Neutrophil (primary cell): ENCODE measurements at regions not wholly inside any gene's neighbourhood (a gene's known extent, or its start where the extent isn't known, plus 50 kb on each side); places are given as distances from the start of the nearest gene placed in this dataset.
"Not testable (repeated sequence)": the region's sequence is repeated elsewhere in the genome, so short reads cannot be mapped to it uniquely, and the experiment has no call there.

Source experiments
- H3K27ac ChIP-seq: fragments of 200-600 bp; sonication (generic); 2 replicates; pipeline ENCODE4 v1.5.1; 2016; ENCODE audit warnings: mild to moderate bottlenecking, moderate library complexity
- H3K27me3 ChIP-seq: fragments of 200-600 bp; sonication (generic); 2 replicates; pipeline ENCODE4 v1.6.0; 2016; ENCODE audit warnings: mild to moderate bottlenecking
- H3K36me3 ChIP-seq: fragments of 200-600 bp; sonication (generic); 2 replicates; pipeline ENCODE4 v1.5.1; 2017
- H3K4me1 ChIP-seq, 2 experiments: fragments of 200-600 bp in 1 of 2; sonication (generic) in 1 of 2; 1 replicate in 1 of 2; 2 replicates in 1 of 2; pipeline versions ENCODE4 v1.5.1 to v1.6.1; 2013 to 2016; ENCODE audit warnings: low read depth in 1 of 2, low read length in 1 of 2, mild to moderate bottlenecking in 1 of 2, moderate library complexity in 1 of 2; ENCODE audit not compliant: control insufficient read depth in 1 of 2, insufficient read depth in 1 of 2
- H3K4me3 ChIP-seq, 2 experiments: fragments of 200-600 bp in 1 of 2; sonication (generic) in 1 of 2; 1 replicate in 1 of 2; 2 replicates in 1 of 2; pipeline ENCODE4 v1.5.1; 2013 to 2016; ENCODE audit warnings: low read depth in 1 of 2, low read length in 1 of 2, mild to moderate bottlenecking in 1 of 2, moderate library complexity in 1 of 2
- H3K9me3 ChIP-seq: fragments of 200-600 bp; sonication (generic); 2 replicates; pipeline ENCODE4 v1.5.1; 2016
- CTCF ChIP-seq: fragments of 200-600 bp; sonication (generic); IDR thresholded peaks from 2 replicates; pipeline ENCODE4 v1.5.1; 2016; ENCODE audit warnings: antibody characterized with exemption

DNA sequence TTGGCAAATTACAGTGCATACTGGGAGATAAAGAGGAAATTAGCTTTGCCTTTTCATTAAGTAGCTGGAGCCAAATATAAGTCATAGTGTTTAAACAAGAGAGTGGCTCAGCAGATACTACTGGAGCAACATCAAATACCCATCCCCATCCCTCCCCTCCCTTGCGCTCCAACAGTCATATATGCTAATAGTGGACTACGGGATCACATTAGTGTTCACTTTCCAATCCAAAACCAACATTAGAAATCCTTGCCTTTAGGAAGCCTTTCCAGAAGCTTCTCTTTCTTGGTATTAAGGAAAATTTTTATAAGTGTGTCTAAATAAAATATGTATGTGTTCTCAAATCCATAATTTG, 1669.3 kb downstream of the SUCLG1 start:
- Histone ChIP-seq H3K4me1 (no peaks in the 10 kb centered on the region), H3K9me3 (no peaks in the 10 kb centered on the region), H3K36me3 (no peaks in the 10 kb centered on the region), H3K27me3 (no peaks in the 10 kb centered on the region), H3K4me3 (no peak overlapping the region), H3K27ac (no peak overlapping the region)
- no peak for TF ChIP-seq CTCF

DNA sequence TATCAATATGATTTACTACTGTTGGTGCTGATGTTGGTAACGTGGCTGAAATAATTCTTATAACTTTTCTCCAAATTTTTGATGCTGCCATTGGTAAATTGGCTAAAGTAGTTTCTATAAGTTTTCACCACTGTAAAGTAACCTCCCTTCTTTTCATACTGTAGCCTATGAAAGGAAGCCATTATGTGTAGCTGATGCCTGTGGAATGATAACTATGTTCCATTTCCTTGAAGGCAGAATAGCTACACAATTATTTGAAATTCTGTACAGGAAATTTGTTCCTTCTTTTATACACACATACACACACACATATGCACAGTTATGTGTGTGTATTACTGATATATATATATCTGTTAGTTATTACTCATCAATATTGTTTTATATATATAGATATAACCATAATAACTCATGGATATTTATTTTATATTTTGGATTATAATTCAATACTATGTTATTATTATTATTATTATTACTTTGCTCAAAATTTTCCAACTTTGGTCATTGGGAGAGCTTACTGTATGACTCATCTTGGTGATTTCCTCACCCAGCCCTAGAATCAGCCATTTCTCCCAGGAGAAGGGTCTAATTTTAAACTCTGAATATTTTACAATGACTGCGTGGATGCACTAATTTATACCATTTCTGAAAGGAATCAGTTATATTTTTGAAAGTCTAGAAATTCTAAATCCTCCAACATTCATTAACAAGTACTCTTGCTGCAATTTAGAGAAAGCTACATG, 1677.7 kb downstream of the SUCLG1 start:
- Histone ChIP-seq H3K27me3 (no peaks in the 10 kb centered on the region), H3K36me3 (no peaks in the 10 kb centered on the region), H3K4me1 (no peaks in the 10 kb centered on the region), H3K9me3 (no peaks in the 10 kb centered on the region), H3K4me3 (no peak overlapping the region), H3K27ac (no peak overlapping the region)
- TF ChIP-seq CTCF: no peak

- Histone ChIP-seq H3K27ac (no peak overlapping the region), H3K4me3 (no peak overlapping the region), H3K27me3 (no peaks in the 10 kb centered on the region), H3K4me1 (no peaks in the 10 kb centered on the region), H3K9me3 (no peaks in the 10 kb centered on the region), H3K36me3 (no peaks in the 10 kb centered on the region)
- TF ChIP-seq CTCF: no peak
Observed at GRCh38 chr2:82780050-82780449, 1679.0 kb downstream of the SUCLG1 start.

DNA sequence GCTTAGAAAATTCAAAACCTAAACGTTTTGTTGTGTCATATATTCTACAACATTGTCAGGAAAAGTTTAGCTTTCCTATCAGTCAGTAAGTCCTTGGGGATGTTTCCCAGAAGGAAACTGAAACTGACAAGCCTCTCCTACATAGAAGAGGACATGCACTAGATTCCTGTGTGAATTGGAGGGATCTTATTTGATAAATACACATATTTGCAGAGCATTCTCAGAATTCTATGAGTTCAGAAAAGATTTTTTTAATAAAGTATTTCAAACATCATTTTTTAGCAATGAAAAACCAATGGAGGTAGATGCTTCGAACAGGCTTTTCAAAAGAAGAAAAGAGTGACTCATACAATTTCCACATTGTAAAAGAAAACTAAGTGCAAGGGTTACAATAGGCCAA, 1706.7 kb downstream of the SUCLG1 start:
- no peaks in the 10 kb centered on the region for H3K27me3 ChIP-seq
- H3K4me3 ChIP-seq: no peak overlapping the region
- no peaks in the 10 kb centered on the region for H3K36me3 ChIP-seq
- TF ChIP-seq CTCF: no peak
- peaks cover 4% of the 10 kb centered on the region for H3K9me3 ChIP-seq
- H3K27ac ChIP-seq: no peak overlapping the region
- H3K4me1 ChIP-seq: no peaks in the 10 kb centered on the region

- TF ChIP-seq CTCF: no peak
- Histone ChIP-seq H3K4me3 (no peak overlapping the region), H3K27ac (no peak overlapping the region), H3K27me3 (no peaks in the 10 kb centered on the region), H3K4me1 (no peaks in the 10 kb centered on the region), H3K9me3 (peaks cover 4% of the 10 kb centered on the region), H3K36me3 (no peaks in the 10 kb centered on the region)
Observed at GRCh38 chr2:82748653-82749052, 1710.4 kb downstream of the SUCLG1 start.

GRCh38 chr2:82740527-82740926, 1718.6 kb downstream of the SUCLG1 start:
- no peaks in the 10 kb centered on the region for H3K9me3 ChIP-seq
- no peak for TF ChIP-seq CTCF

DNA sequence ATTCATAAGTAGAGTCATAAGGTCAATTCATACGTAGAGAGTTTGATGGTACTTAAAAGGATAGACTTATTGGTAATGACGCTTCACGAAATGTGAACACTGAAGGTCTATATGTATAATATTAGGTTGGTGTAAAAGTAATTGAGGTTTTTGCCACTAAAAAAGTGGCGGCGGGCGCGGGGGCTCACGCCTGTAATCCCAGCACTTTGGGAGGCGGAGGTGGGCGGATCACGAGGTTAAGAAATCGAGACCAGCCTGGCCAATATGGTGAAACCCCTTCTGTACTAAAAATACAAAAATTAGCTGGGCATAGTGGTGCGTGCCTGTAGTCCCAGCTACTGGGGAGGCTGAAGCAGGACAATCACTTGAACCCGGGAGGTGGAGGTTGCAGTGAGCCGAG, 1721.1 kb downstream of the SUCLG1 start:
- not testable (repeated sequence) for H3K27me3 ChIP-seq, H3K27ac ChIP-seq, H3K4me1 ChIP-seq, H3K36me3 ChIP-seq, H3K9me3 ChIP-seq, H3K4me3 ChIP-seq

More at GRCh38 chr2:82740527-82740926, 1718.6 kb downstream of the SUCLG1 start:
- Histone ChIP-seq H3K36me3 (no peaks in the 10 kb centered on the region), H3K27ac (no peak overlapping the region), H3K4me3 (no peak overlapping the region), H3K4me1 (no peaks in the 10 kb centered on the region), H3K27me3 (no peaks in the 10 kb centered on the region)
